ENCODE measurements at regions not wholly inside any gene's neighbourhood (a gene's known extent, or its start where the extent isn't known, plus 50 kb on each side); places are given as distances from the start of the nearest gene placed in this dataset.

GRCh38 chr18:64438178-64438577 is 289.3 kb upstream of the LINC00305 start:
- TF ChIP-seq CTCF (IDR thresholded peaks at IDR 0.05), result no peak
- Histone ChIP-seq H3K36me3 (no peaks in the 10 kb centered on the region), H3K4me1 (no peaks in the 10 kb centered on the region), H3K9me3 (peaks cover 0 to 26% (median 12%) of the 10 kb centered on the region in 11 donors), H3K27me3 (no peaks in the 10 kb centered on the region), H3K4me3 (no peak overlapping the region), H3K27ac (no peak overlapping the region)
- 88 to 90% methylated on average over 4 of the region's 4 CpGs for WGBS, 2 donors
- no peak for ATAC-seq
- intact Hi-C loops (cut with DNase I), result no loop called here
- no peak for DNase-seq

- Histone ChIP-seq H3K4me1 (no peaks in the 10 kb centered on the region), H3K27me3 (no peaks in the 10 kb centered on the region), H3K27ac (no peak overlapping the region), H3K4me3 (no peak overlapping the region), H3K36me3 (no peaks in the 10 kb centered on the region), H3K9me3 (peaks cover 0 to 42% (median 20%) of the 10 kb centered on the region in 11 donors)
- no peak for TF ChIP-seq CTCF (IDR thresholded peaks at IDR 0.05)
- DNase-seq (no peak), ATAC-seq (no peak)
- 29 to 47% methylated on average over 1 of the region's 1 CpG for WGBS, 2 donors
- intact Hi-C loops (cut with DNase I), result no loop called here
These were observed 287.2 kb upstream of the LINC00305 start for GRCh38 chr18:64436111-64436510.

- 91 to 93% methylated on average over 2 of the region's 2 CpGs for WGBS, 2 donors
- H3K4me1 ChIP-seq, result no peaks in the 10 kb centered on the region
- no peaks in the 10 kb centered on the region for H3K27me3 ChIP-seq
- H3K27ac ChIP-seq, result no peak overlapping the region
- DNase-seq, result no peak
- H3K4me3 ChIP-seq, result no peak overlapping the region
- no peak for ATAC-seq
- H3K9me3 ChIP-seq, result peaks cover 0 to 7% (median 0%) of the 10 kb centered on the region in 11 donors
- intact Hi-C loops (cut with DNase I), result loop anchor here in 3 of 10 donors (10.0 kb wide), 3 partner anchors 294 to 394 kb away; no protein-coding TSS in a partner anchor
- no peak for TF ChIP-seq CTCF (IDR thresholded peaks at IDR 0.05)
- H3K36me3 ChIP-seq, result no peaks in the 10 kb centered on the region
These were observed 270.3 kb upstream of the LINC00305 start for GRCh38 chr18:64419156-64419555.

- intact Hi-C loops (cut with DNase I), result loop anchor here in 3 of 10 donors (10.0 kb wide), 3 partner anchors 292 to 392 kb away; no protein-coding TSS in a partner anchor
These were observed 268.1 kb upstream of the LINC00305 start for GRCh38 chr18:64416990-64417389.

More at GRCh38 chr18:64416990-64417389, 268.1 kb upstream of the LINC00305 start:
- no peaks in the 10 kb centered on the region for H3K4me1 ChIP-seq
- WGBS, 2 donors, result 44 to 54% methylated on average over 1 of the region's 1 CpG
- no peaks in the 10 kb centered on the region for H3K9me3 ChIP-seq
- no peaks in the 10 kb centered on the region for H3K27me3 ChIP-seq
- ATAC-seq (no peak), DNase-seq (no peak)
- H3K4me3 ChIP-seq, result no peak overlapping the region
- no peak overlapping the region for H3K27ac ChIP-seq
- TF ChIP-seq CTCF (IDR thresholded peaks at IDR 0.05), result no peak
- H3K36me3 ChIP-seq, result no peaks in the 10 kb centered on the region

All from heart right ventricle (tissue), 16 donors.